ENCODE measurements at regions not wholly inside any gene's neighbourhood (a gene's known extent, or its start where the extent isn't known, plus 50 kb on each side); places are given as distances from the start of the nearest gene placed in this dataset.

DNA sequence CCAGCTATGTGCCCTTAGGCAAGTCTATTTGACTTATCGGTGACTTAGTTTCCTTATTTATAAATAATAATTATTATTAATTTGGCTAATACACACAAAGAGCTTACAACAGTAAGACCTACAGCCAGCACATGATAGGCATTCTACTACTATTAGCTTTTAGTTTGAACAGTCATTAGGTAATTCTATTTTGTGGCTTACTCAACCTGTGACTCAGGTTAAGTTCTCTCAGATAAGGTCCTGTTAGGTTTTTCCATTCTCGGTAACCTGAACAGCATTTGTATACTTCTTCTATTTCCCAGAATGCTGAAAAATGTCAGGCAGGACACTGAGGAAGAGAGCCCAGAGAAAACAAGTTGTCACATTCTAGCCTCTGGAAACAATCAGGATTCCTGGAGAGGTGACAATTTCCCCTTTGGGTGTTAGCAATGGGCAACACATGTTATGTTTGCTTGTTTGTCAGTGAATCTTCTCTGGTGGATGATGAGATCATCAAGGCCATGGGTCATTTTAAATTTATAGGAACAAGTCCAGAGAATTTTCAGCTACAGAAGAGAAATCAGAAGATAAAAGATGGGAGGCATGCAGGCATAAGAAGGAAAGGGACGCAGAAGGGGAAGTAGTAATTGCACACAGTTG is 2144.7 kb downstream of the PCDH7 start:
- H2BK120ac ChIP-seq (ENCODE audit: low read depth, low read length, poor library complexity, severe bottlenecking), result no peak overlapping the region
- H3K27ac ChIP-seq (ENCODE audit: insufficient read length, low read depth, low read length), result no peak overlapping the region
- no peak overlapping the region for H2BK15ac ChIP-seq (ENCODE audit: low read depth, low read length)
- no peak overlapping the region for H3K56ac ChIP-seq (ENCODE audit: insufficient read length, low read depth, low read length)
- no peak overlapping the region for H3K4me3 Mint-ChIP-seq
- no peak overlapping the region for H4K91ac ChIP-seq (ENCODE audit: insufficient read length, low read depth, low read length)
- no peak overlapping the region for H2AK5ac ChIP-seq (ENCODE audit: insufficient read length, low read length)
- no peaks in the 10 kb centered on the region for H4K20me1 ChIP-seq (ENCODE audit: control insufficient read depth, insufficient read depth, insufficient read length)
- H3K36me3 Mint-ChIP-seq (ENCODE audit: insufficient read depth in 1 of 3, low read depth in 3 of 3), result no peaks in the 10 kb centered on the region; a peak in 1 of 7 replicates
- H3T11ph ChIP-seq (ENCODE audit: low read length), result no peak overlapping the region
- H3K9ac ChIP-seq (ENCODE audit: extremely low read depth, insufficient read length, low read length), result no peak overlapping the region
- TF ChIP-seq, protein P1, sequence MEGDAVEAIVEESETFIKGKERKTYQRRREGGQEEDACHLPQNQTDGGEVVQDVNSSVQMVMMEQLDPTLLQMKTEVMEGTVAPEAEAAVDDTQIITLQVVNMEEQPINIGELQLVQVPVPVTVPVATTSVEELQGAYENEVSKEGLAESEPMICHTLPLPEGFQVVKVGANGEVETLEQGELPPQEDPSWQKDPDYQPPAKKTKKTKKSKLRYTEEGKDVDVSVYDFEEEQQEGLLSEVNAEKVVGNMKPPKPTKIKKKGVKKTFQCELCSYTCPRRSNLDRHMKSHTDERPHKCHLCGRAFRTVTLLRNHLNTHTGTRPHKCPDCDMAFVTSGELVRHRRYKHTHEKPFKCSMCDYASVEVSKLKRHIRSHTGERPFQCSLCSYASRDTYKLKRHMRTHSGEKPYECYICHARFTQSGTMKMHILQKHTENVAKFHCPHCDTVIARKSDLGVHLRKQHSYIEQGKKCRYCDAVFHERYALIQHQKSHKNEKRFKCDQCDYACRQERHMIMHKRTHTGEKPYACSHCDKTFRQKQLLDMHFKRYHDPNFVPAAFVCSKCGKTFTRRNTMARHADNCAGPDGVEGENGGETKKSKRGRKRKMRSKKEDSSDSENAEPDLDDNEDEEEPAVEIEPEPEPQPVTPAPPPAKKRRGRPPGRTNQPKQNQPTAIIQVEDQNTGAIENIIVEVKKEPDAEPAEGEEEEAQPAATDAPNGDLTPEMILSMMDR (conservative IDR thresholded peaks at IDR 0.05), result no peak
- H3K4me1 ChIP-seq (ENCODE audit: insufficient read depth, low read length), result no peaks in the 10 kb centered on the region
- H3K79me2 ChIP-seq (ENCODE audit: insufficient read depth, low read length), result no peaks in the 10 kb centered on the region
- H3K14ac ChIP-seq (ENCODE audit: insufficient read depth, low read length), result no peak overlapping the region
- no peaks in the 10 kb centered on the region for H3K27me3 ChIP-seq (ENCODE audit: insufficient read depth, low read length)
- H3K27me3 Mint-ChIP-seq (ENCODE audit: low read depth), result no peaks in the 10 kb centered on the region
- H3K9me3 Mint-ChIP-seq, result peaks cover 0 to 4% of the 10 kb centered on the region in 2 experiments; a peak in 2 of 5 replicates
- no peak overlapping the region for H3K18ac ChIP-seq (ENCODE audit: insufficient read length, low read depth, low read length)
- DNase-seq, result no peak
- H3K79me1 ChIP-seq (ENCODE audit: insufficient read depth, low read depth, low read length, poor library complexity, severe bottlenecking), result no peaks in the 10 kb centered on the region
- H3K4ac ChIP-seq (ENCODE audit: low read depth, low read length), result no peak overlapping the region
- H2BK20ac ChIP-seq (ENCODE audit: low read depth, low read length, poor library complexity, severe bottlenecking), result no peak overlapping the region
- H2BK5ac ChIP-seq (ENCODE audit: insufficient read length, low read length), result no peak overlapping the region
- H3K23ac ChIP-seq (ENCODE audit: insufficient read length, low read depth, low read length), result no peak overlapping the region
- no peak overlapping the region for H2BK12ac ChIP-seq (ENCODE audit: insufficient read length, low read depth, low read length)
- no peak overlapping the region for H2AFZ ChIP-seq (ENCODE audit: low read length)
- no CpG with 5 or more reads among the region's 3 CpGs for WGBS (ENCODE audit: extremely low coverage, insufficient read length, low lambda C conversion rate)
- H4K8ac ChIP-seq (replicated peaks; ENCODE audit: insufficient read length, low read depth, low read length), result no peak overlapping the region
- H3K9me3 ChIP-seq (ENCODE audit: control insufficient read depth, low read depth, low read length), result no peaks in the 10 kb centered on the region
- no peak overlapping the region for H3K4me2 ChIP-seq (ENCODE audit: insufficient read depth, insufficient read length, low read length)
- no peaks in the 10 kb centered on the region for H3K23me2 ChIP-seq (ENCODE audit: insufficient read length, low read depth, low read length, poor library complexity, severe bottlenecking)
- no peak overlapping the region for H3K27ac Mint-ChIP-seq
- H3K4me1 Mint-ChIP-seq, result no peaks in the 10 kb centered on the region
- no peak overlapping the region for H4K5ac ChIP-seq (ENCODE audit: insufficient read length, low read depth, low read length)

All from H9 (cell line).